OCI-LY1 (cell line): ENCODE measurements at regions not wholly inside any gene's neighbourhood (a gene's known extent, or its start where the extent isn't known, plus 50 kb on each side); places are given as distances from the start of the nearest gene placed in this dataset.

Experiments
- EZH2 ChIP-seq: fragments of 200-600 bp; sonication (generic), shearing (Covaris generic); IDR thresholded peaks from 2 replicates; pipeline ENCODE4 v1.8.0; 2017; ENCODE audit warnings: borderline replicate concordance, mixed run types, mild to moderate bottlenecking, antibody characterized with exemption, low read length, moderate library complexity, mixed read lengths
- TF ChIP-seq, protein P1 (sequence below): fragments of 200-600 bp; sonication (generic), shearing (Covaris generic); IDR thresholded peaks from 2 replicates; pipeline ENCODE4 v1.5.1; 2017; ENCODE audit warnings: mild to moderate bottlenecking, antibody characterized with exemption, low read length, moderate library complexity, mixed read lengths

DNA sequence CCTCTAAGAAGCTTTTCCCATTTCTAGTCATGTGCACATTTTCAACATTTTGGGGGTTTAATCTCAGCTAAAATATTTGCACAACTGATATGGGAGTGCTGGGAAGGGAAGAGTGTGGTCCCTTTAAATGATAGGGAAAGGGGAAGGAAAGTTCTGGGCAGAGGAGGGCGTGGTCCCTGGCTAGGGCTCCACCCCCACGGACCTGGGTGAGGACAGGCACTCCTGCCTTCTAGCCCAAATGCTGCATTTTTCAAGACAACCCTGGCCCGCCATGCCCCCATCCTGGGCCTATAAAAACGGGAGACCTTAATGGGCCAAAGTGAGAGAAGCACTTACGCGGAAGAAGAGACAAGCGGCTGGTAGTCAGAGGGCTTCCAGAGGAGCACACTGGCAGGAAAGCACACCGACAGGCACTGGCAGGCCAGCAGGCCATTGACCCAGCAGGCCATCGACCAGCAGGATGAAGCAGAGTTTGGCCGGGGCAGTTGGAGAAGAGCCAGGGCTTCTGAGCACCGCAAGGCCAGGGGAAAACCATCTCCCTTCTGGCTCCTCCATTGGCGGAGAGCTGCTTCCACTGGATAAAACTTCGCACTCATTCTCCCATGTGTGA, 266.7 kb downstream of the SPRY2 start:
- TF ChIP-seq, protein P1, sequence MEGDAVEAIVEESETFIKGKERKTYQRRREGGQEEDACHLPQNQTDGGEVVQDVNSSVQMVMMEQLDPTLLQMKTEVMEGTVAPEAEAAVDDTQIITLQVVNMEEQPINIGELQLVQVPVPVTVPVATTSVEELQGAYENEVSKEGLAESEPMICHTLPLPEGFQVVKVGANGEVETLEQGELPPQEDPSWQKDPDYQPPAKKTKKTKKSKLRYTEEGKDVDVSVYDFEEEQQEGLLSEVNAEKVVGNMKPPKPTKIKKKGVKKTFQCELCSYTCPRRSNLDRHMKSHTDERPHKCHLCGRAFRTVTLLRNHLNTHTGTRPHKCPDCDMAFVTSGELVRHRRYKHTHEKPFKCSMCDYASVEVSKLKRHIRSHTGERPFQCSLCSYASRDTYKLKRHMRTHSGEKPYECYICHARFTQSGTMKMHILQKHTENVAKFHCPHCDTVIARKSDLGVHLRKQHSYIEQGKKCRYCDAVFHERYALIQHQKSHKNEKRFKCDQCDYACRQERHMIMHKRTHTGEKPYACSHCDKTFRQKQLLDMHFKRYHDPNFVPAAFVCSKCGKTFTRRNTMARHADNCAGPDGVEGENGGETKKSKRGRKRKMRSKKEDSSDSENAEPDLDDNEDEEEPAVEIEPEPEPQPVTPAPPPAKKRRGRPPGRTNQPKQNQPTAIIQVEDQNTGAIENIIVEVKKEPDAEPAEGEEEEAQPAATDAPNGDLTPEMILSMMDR = no peak
- TF ChIP-seq EZH2 = no peak
